22Rv1 (cell line): ENCODE measurements at regions not wholly inside any gene's neighbourhood (a gene's known extent, or its start where the extent isn't known, plus 50 kb on each side); places are given as distances from the start of the nearest gene placed in this dataset.

Experiments used
- ZFX ChIP-seq: fragments of 450-650 bp; IDR thresholded peaks from 2 replicates; pipeline ENCODE4 v1.6.1; 2017; ENCODE audit warnings: antibody characterized with exemption, borderline replicate concordance
- TF ChIP-seq, protein P1 (sequence below): fragments of 450-650 bp; IDR thresholded peaks from 2 replicates; pipeline ENCODE4 v1.5.1; 2017; ENCODE audit warnings: mild to moderate bottlenecking

- TF ChIP-seq, protein P1, sequence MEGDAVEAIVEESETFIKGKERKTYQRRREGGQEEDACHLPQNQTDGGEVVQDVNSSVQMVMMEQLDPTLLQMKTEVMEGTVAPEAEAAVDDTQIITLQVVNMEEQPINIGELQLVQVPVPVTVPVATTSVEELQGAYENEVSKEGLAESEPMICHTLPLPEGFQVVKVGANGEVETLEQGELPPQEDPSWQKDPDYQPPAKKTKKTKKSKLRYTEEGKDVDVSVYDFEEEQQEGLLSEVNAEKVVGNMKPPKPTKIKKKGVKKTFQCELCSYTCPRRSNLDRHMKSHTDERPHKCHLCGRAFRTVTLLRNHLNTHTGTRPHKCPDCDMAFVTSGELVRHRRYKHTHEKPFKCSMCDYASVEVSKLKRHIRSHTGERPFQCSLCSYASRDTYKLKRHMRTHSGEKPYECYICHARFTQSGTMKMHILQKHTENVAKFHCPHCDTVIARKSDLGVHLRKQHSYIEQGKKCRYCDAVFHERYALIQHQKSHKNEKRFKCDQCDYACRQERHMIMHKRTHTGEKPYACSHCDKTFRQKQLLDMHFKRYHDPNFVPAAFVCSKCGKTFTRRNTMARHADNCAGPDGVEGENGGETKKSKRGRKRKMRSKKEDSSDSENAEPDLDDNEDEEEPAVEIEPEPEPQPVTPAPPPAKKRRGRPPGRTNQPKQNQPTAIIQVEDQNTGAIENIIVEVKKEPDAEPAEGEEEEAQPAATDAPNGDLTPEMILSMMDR, result no peak
- no peak for TF ChIP-seq ZFX
These were observed 316.8 kb downstream of the TTLL7 start for GRCh38 chr1:83682132-83682531.
